Activated T-cell treated with anti-CD3 and anti-CD28 coated beads, Interleukin-2, amount 50 U/mL, for 4 hours (primary cell): ENCODE measurements at regions not wholly inside any gene's neighbourhood (a gene's known extent, or its start where the extent isn't known, plus 50 kb on each side); places are given as distances from the start of the nearest gene placed in this dataset.
A peak's percentile ranks its signal among the peaks of the same experiment; 100 is the strongest.
"Not testable (repeated sequence)": the region's sequence is repeated elsewhere in the genome, so short reads cannot be mapped to it uniquely, and the experiment has no call there.

ENCODE experiments used
- ATAC-seq, 2 donors: fragments of 200-7000 bp; cut with Tn5 transposase; one replicate each; pipeline ENCODE4 v1.10.0; 2021
- DNase-seq: peaks from one replicate; pipeline ENCODE4 v3.0.0-alpha.2; 2020
- H3K27me3 Mint-ChIP-seq: one replicate; pipeline ENCODE4 v1.8.0; 2021; ENCODE audit warnings: low read depth, mixed read lengths
- H3K36me3 Mint-ChIP-seq: one replicate; pipeline ENCODE4 v1.8.0; 2022; ENCODE audit warnings: mixed read lengths; ENCODE audit not compliant: insufficient read depth
- H3K4me1 Mint-ChIP-seq: one replicate; pipeline ENCODE4 v1.8.0; 2021; ENCODE audit warnings: low read depth, mixed read lengths
- H3K4me3 Mint-ChIP-seq: one replicate; pipeline ENCODE4 v1.8.0; 2021; ENCODE audit warnings: mild to moderate bottlenecking, moderate library complexity, mixed read lengths
- H3K9me3 Mint-ChIP-seq: one replicate; pipeline ENCODE4 v1.8.0; 2021; ENCODE audit warnings: mixed read lengths

DNA sequence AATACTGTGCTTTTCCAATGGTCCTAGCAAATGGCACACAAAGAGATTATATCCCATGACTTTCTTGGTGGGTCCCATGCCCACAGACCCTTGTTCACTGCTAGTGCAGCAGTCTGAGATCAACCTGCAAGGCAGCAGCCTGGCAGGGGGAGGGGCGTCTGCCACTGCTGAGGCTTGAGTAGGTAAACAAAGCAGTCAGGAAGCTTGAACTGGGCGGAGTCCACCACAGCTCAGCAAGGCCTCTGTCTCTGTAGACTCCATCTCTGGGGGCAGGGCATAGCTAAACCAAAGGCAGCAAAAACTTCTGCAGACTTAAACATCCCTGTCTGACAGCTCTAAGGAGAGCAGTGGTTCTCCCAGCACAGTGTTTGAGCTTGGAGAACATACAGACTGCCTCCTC is 82.9 kb downstream of the ZNF737 start:
- Mint-ChIP-seq H3K27me3 (no peaks in the 10 kb centered on the region), H3K36me3 (peaks cover 6% of the 10 kb centered on the region), H3K4me1 (peaks cover 10% of the 10 kb centered on the region), H3K4me3 (no peak overlapping the region), H3K9me3 (peaks cover 56% of the 10 kb centered on the region)
- ATAC-seq: no peak
- DNase-seq: no peak

- peaks cover 10% of the 10 kb centered on the region for H3K4me1 Mint-ChIP-seq
- H3K4me3 Mint-ChIP-seq: no peak overlapping the region
- H3K36me3 Mint-ChIP-seq: peaks cover 7% of the 10 kb centered on the region
- H3K27me3 Mint-ChIP-seq: no peaks in the 10 kb centered on the region
- ATAC-seq (no peak), DNase-seq (no peak)
- peaks cover 60% of the 10 kb centered on the region for H3K9me3 Mint-ChIP-seq
Measured at GRCh38 chr19:20481736-20482135, 83.8 kb downstream of the ZNF737 start.

DNA sequence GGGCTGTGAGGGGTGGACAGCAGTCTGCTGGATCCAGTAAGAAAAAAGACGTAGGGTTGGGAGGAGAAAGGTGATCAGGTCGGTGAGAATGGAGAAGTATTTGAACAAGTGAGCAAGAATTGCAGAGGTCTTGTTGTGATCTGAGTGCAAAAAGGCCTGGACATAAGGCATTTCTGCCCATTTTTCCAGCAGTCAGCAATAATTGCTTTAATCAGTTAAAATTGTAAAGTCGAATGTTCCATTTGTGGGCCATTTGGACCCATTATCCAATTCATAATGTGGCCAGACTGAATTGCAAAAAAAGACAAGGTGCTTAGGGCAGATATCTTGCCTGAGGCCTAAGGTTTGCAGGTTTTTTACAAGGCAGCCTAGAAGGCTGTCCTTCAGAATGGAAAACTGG is 86.1 kb downstream of the ZNF737 start:
- Mint-ChIP-seq H3K4me1 (peaks cover 10% of the 10 kb centered on the region), H3K9me3 (peaks cover 58% of the 10 kb centered on the region), H3K4me3 (no peak overlapping the region), H3K36me3 (peaks cover 2% of the 10 kb centered on the region), H3K27me3 (no peaks in the 10 kb centered on the region)
- no peak for DNase-seq
- no peak for ATAC-seq

DNA sequence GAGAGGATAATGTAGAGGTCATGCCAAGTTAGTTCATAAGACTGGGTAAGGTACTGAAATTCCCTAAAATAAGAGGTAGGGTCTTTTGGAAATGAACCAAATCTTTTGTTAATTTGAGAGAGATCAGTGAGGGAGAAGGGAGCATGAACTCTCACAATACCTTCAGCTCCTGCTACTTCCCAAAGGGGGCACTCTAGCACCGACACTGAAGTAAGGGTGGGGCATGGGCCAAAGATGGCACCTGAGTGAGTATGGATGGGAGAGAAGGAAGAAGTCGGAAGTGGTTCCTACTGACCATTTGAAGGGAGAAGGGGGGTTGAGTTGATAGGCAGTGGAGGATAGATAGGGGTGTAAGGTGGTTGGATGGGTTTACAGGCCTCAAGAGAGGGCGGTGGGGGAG is 86.6 kb downstream of the ZNF737 start:
- Mint-ChIP-seq H3K27me3 (no peaks in the 10 kb centered on the region), H3K9me3 (peaks cover 59% of the 10 kb centered on the region), H3K36me3 (peaks cover 2% of the 10 kb centered on the region), H3K4me3 (no peak overlapping the region), H3K4me1 (peaks cover 10% of the 10 kb centered on the region)
- ATAC-seq (no peak), DNase-seq (no peak)

GRCh38 chr19:20472854-20473253 is 92.7 kb downstream of the ZNF737 start:
- Mint-ChIP-seq H3K4me1 (no peaks in the 10 kb centered on the region), H3K4me3 (no peak overlapping the region), H3K27me3 (no peaks in the 10 kb centered on the region), H3K36me3 (peaks cover 2% of the 10 kb centered on the region), H3K9me3 (peaks cover 45% of the 10 kb centered on the region)
- DNase-seq (no peak), ATAC-seq (no peak)

DNA sequence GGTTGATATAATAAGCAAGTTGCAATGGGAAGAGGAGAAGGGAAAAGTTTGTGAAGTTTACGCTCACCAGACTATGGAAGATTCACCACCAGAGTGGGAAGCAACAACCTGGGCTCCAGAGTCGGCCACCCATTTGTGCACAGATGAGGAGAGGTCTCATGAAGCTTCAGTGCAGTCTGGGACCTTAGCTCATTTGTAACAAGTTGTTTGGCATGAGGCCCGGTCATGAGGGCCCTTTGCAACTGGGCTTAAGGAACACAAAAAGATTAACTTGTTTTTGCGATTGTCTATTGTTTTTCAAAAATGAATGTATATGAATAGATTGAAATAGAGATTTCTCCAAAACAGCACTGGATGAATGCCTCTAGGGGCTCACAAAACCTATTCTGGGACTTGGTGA is 94.2 kb downstream of the ZNF737 start:
- Mint-ChIP-seq H3K27me3 (no peaks in the 10 kb centered on the region), H3K4me1 (no peaks in the 10 kb centered on the region), H3K4me3 (no peak overlapping the region), H3K9me3 (peaks cover 31% of the 10 kb centered on the region), H3K36me3 (no peaks in the 10 kb centered on the region)
- DNase-seq: no peak
- no peak for ATAC-seq

DNA sequence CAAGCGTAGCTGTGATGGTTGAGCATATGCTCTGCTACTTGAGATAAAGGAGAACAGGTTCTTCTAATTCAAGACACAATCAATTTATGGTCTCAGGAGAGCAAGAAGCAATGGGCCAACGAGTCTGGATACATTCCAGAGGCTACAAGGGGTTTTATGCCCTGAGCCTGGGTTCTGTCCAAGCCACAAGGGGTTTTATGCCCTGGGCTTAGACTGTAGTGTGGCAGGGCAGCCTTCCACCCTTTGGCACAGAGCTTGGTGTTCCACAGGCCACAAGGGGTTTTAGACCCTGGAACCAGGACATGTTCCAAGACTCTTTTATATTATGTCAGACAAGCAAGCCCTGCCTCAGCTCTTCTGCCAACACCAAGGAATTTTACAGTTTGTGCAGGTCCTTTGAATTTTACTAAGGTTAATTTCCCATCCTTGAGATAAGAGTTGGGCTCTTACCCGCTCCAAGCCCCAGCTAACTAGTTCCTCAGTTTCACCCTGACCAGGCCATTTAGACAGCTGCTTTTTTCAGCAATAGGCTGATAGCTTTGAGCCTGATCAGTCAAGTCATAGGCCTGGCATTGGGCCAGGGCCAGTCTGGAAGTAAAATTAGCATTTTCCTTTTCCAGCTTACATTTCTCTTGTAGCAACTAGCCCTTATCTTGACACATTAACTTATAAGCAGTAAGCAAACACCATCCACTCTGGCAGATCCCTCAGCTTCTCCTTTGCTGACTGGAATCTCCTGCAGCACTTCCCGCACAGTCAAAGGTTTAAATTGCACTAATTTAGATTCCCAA is 95.0 kb downstream of the ZNF737 start:
- H3K4me1 Mint-ChIP-seq: no peaks in the 10 kb centered on the region
- no peak for DNase-seq

DNA sequence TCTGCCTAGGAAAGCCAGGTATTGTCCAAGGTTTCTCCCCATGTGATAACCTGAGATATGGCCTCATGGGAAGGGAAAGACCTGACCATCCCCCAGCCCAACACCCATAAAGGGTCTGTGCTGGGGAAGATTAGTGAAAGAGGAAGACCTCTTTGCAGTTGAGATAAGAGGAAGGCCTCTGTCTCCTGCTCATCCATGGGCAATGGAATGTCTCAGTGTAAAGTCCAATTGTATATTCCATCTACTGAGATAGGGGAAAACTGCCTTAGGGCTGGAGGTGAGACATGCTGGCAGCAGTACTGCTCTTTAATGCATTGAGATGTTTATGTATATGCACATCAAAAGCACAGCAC is 99.0 kb downstream of the ZNF737 start:
- not testable (repeated sequence) for H3K36me3 Mint-ChIP-seq, H3K27me3 Mint-ChIP-seq, DNase-seq, H3K4me3 Mint-ChIP-seq, H3K4me1 Mint-ChIP-seq, ATAC-seq
- peaks cover 11% of the 10 kb centered on the region for H3K9me3 Mint-ChIP-seq

More for the DNA sequence above, 95.0 kb downstream of the ZNF737 start:
- Mint-ChIP-seq H3K9me3 (peaks cover 22% of the 10 kb centered on the region), H3K36me3 (no peaks in the 10 kb centered on the region), H3K4me3 (no peak overlapping the region), H3K27me3 (no peaks in the 10 kb centered on the region)
- ATAC-seq: no peak

GRCh38 chr19:20465922-20466637 is 99.5 kb downstream of the ZNF737 start:
- not testable (repeated sequence) for H3K36me3 Mint-ChIP-seq, H3K4me1 Mint-ChIP-seq, H3K4me3 Mint-ChIP-seq, H3K27me3 Mint-ChIP-seq, DNase-seq, ATAC-seq
- H3K9me3 Mint-ChIP-seq: peaks cover 11% of the 10 kb centered on the region

GRCh38 chr19:20453425-20453935 is 112.1 kb downstream of the ZNF737 start:
- Mint-ChIP-seq H3K9me3 (no peaks in the 10 kb centered on the region), H3K27me3 (no peaks in the 10 kb centered on the region), H3K36me3 (no peaks in the 10 kb centered on the region), H3K4me1 (peaks cover 11% of the 10 kb centered on the region), H3K4me3 (no peak overlapping the region)
- no peak for DNase-seq
- ATAC-seq: no peak

DNA sequence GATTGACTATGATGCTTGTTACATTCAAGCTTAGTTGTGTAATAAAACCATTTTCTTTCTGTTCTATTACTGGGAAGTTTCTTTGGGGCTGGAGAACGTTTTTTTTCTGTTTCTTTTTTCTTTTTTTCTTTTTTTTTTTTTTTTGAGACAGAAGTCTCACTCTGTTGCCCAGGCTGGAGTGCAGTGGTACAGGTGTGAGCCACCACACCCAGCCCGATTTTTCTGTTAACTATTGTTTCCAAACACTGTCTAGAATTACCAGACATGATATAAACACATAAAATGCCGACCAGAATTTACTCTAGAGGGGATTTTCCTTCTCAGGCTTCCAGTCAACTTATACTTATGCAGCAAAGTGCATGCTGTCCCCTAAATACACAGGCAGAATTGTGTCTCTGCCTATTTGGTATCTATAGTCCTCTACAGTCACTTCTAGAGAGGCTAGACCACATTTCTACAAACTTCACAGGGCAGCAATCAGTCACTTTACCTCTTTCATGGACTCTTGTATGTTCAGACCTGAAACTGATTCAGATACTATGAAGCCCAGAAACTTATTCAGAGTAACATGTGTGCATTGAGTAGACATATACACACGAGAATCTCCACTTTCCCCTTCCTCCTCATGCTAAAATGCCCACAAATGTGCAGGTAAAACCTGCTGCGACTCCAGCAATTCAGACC is 121.2 kb downstream of the ZNF737 start:
- Mint-ChIP-seq H3K27me3 (no peaks in the 10 kb centered on the region), H3K36me3 (no peaks in the 10 kb centered on the region), H3K4me1 (peaks cover 14% of the 10 kb centered on the region), H3K9me3 (peaks cover 4% of the 10 kb centered on the region), H3K4me3 (no peak overlapping the region)
- ATAC-seq: peak in 1 of 2 donors; percentile 61
- DNase-seq: no peak

- not testable (repeated sequence) for H3K9me3 Mint-ChIP-seq, H3K4me3 Mint-ChIP-seq, H3K27me3 Mint-ChIP-seq, DNase-seq, H3K4me1 Mint-ChIP-seq, ATAC-seq, H3K36me3 Mint-ChIP-seq
Measured at GRCh38 chr19:20432266-20432842, 133.2 kb downstream of the ZNF737 start.

DNA sequence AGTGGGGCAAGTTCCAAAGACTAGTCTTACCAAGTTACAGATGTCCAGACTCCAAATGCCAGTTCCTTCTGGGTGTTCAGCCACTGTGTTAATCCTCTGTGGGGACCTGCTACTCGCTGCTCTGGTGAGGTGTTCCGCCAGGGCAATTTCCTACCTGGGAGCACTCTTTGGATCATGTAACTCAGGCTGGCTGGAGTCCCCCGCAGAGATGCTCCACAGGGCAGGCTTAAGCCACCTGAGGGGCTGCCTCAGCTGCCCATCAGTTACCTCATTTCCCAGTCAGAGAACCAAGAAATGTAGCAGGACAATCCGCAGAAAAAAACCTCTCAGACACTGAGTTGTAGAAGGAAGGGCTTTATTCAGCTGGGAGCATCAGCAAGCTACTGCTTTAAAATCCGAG is 133.8 kb downstream of the ZNF737 start:
- no peaks in the 10 kb centered on the region for H3K4me1 Mint-ChIP-seq
- no peak overlapping the region for H3K4me3 Mint-ChIP-seq
- DNase-seq (no peak), ATAC-seq (no peak)
- H3K27me3 Mint-ChIP-seq: no peaks in the 10 kb centered on the region
- H3K36me3 Mint-ChIP-seq: no peaks in the 10 kb centered on the region
- peaks cover 5% of the 10 kb centered on the region for H3K9me3 Mint-ChIP-seq
